Type B pancreatic cell (in vitro differentiated cells): ENCODE measurements at regions not wholly inside any gene's neighbourhood (a gene's known extent, or its start where the extent isn't known, plus 50 kb on each side); places are given as distances from the start of the nearest gene placed in this dataset.

Experiments
- DNase-seq: peaks from one replicate; pipeline ENCODE4 v3.0.0; 2021; ENCODE audit warnings: mixed read lengths; ENCODE audit not compliant: unreplicated experiment; ENCODE audit errors: extremely low spot score
- H3K27ac Mint-ChIP-seq: 2 replicates; pipeline ENCODE4 v1.8.0; 2021; ENCODE audit warnings: mild to moderate bottlenecking, mixed read lengths
- H3K27me3 Mint-ChIP-seq: 2 replicates; pipeline ENCODE4 v1.8.0; 2021; ENCODE audit warnings: mixed read lengths
- H3K36me3 Mint-ChIP-seq: 2 replicates; pipeline ENCODE4 v1.8.0; 2021; ENCODE audit warnings: mixed read lengths
- H3K4me1 Mint-ChIP-seq: one replicate; pipeline ENCODE4 v1.8.0; 2021; ENCODE audit warnings: mixed read lengths; ENCODE audit not compliant: unreplicated experiment
- H3K4me3 Mint-ChIP-seq: 2 replicates; pipeline ENCODE4 v1.8.0; 2021; ENCODE audit warnings: mild to moderate bottlenecking, mixed read lengths
- H3K9me3 Mint-ChIP-seq: 2 replicates; pipeline ENCODE4 v1.8.0; 2021; ENCODE audit warnings: mixed read lengths
- TF ChIP-seq, protein P1 (sequence below): fragments of 200-600 bp; sonication (generic); conservative IDR thresholded peaks from 2 replicates; pipeline ENCODE4 v1.5.0; 2021; ENCODE audit warnings: antibody characterized with exemption, mild to moderate bottlenecking

- Mint-ChIP-seq H3K4me3 (no peak overlapping the region), H3K9me3 (peaks cover 12% of the 10 kb centered on the region), H3K4me1 (peaks cover 41% of the 10 kb centered on the region), H3K27me3 (peaks cover 7% of the 10 kb centered on the region), H3K27ac (no peak overlapping the region), H3K36me3 (peaks cover 6% of the 10 kb centered on the region)
- TF ChIP-seq, protein P1, sequence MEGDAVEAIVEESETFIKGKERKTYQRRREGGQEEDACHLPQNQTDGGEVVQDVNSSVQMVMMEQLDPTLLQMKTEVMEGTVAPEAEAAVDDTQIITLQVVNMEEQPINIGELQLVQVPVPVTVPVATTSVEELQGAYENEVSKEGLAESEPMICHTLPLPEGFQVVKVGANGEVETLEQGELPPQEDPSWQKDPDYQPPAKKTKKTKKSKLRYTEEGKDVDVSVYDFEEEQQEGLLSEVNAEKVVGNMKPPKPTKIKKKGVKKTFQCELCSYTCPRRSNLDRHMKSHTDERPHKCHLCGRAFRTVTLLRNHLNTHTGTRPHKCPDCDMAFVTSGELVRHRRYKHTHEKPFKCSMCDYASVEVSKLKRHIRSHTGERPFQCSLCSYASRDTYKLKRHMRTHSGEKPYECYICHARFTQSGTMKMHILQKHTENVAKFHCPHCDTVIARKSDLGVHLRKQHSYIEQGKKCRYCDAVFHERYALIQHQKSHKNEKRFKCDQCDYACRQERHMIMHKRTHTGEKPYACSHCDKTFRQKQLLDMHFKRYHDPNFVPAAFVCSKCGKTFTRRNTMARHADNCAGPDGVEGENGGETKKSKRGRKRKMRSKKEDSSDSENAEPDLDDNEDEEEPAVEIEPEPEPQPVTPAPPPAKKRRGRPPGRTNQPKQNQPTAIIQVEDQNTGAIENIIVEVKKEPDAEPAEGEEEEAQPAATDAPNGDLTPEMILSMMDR = no peak
- DNase-seq = no peak
Observed at GRCh38 chr10:121413951-121414350, 184.3 kb downstream of the FGFR2 start.

DNA sequence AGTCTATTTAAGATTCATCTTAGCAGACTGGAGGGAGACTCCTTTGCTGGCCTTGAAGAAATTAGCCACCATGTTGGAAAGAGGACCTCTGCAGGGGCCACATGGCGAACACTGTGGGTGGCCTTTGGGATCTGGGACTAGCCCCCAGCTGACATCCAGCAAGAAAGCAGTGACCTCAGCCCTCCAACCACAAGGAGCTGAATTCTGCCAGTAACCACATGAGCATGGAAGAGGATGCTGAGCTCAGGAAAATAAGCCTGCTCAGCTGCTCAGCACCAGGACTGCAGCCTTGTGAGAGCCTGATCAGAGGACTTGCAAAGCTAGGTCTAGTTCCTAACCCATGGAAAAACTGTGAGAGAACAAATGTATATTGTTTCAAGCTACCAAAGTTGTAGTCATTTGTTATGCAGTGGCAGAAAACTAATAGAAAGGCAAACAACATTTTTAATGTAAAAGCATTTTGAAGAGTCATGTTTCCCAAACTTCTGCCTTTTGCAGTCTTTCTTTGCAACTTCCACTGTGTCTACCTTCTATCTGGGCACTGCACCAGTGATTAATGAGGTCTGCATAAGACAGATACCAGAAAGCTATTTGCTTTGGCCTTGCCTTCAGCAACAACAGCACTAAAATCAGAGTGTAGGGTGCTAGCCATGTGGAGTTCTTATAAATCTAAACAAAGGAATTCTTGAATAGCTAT lies 183.7 kb downstream of the FGFR2 start:
- TF ChIP-seq, protein P1 = no peak
- Mint-ChIP-seq H3K4me3 (peak overlapping the region; percentile 18), H3K27ac (peak overlapping the region; percentile 88), H3K36me3 (peaks cover 7% of the 10 kb centered on the region), H3K4me1 (peaks cover 43% of the 10 kb centered on the region), H3K27me3 (peaks cover 7% of the 10 kb centered on the region), H3K9me3 (peaks cover 12% of the 10 kb centered on the region)
- no peak for DNase-seq

DNA sequence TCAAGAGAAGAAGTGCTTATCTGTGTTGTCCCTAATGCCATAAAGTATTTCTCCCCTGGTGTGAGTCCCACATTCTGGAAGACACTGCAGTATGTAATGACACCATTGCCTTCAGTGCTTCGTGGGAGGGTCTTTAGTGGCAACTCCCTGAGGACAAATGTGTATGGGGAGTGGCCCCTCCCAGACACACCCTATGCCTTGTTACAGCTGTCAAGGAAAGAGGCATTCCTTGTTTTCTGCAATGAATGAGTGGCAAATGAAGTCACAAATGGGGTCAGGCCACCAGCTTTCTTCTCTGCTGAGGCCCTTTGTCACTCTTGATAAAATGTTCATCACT lies 183.2 kb downstream of the FGFR2 start:
- TF ChIP-seq, protein P1 = no peak
- peaks cover 7% of the 10 kb centered on the region for H3K27me3 Mint-ChIP-seq
- peaks cover 7% of the 10 kb centered on the region for H3K36me3 Mint-ChIP-seq
- peaks cover 39% of the 10 kb centered on the region for H3K4me1 Mint-ChIP-seq
- DNase-seq = no peak
- peaks cover 12% of the 10 kb centered on the region for H3K9me3 Mint-ChIP-seq
- peak overlapping the region; percentile 88 for H3K27ac Mint-ChIP-seq
- H3K4me3 Mint-ChIP-seq = peak overlapping the region; percentile 18

DNA sequence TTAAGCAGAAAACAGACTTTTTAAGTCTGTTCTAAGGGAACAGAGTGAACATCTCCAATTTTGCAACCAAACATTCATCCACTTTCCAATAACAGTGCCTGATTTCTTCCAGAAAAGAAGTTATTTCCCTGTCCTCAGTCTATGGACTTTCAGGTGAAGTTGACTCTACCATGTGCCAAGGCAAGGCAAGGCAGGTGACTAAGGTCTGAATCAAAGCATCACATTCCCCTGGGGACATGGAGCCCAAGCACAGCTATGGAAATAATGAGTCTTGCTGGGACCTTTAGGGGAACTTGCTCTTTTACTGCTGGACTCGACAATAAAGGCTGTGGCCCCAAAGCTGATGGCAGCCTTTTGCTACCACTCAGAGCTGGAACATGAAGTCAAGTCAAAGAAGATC lies 182.2 kb downstream of the FGFR2 start:
- TF ChIP-seq, protein P1 = no peak
- H3K9me3 Mint-ChIP-seq = peaks cover 12% of the 10 kb centered on the region
- peaks cover 31% of the 10 kb centered on the region for H3K4me1 Mint-ChIP-seq
- H3K4me3 Mint-ChIP-seq = no peak overlapping the region
- H3K36me3 Mint-ChIP-seq = peaks cover 7% of the 10 kb centered on the region
- no peak overlapping the region for H3K27ac Mint-ChIP-seq
- peaks cover 4% of the 10 kb centered on the region for H3K27me3 Mint-ChIP-seq
- DNase-seq = no peak

DNA sequence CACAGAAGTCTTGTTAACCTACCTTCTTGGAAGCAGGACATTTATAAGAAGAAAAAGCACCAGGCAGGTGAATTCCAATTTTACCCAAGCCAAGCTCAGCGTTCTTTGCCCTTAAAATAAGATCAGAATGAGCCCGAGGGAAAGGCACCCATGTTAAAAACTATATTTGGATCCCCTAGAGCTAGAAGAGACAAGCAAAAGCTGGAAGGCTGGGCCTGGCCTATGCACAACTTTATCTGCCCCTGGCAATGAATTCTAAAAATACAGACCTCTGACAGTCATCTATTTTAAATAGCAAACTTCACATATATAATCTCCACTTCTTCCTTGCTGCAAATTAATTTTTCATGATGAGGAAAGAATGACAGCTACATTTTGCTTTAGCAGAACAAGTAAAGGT lies 180.9 kb downstream of the FGFR2 start:
- H3K9me3 Mint-ChIP-seq = peaks cover 12% of the 10 kb centered on the region
- H3K36me3 Mint-ChIP-seq = peaks cover 8% of the 10 kb centered on the region
- TF ChIP-seq, protein P1 = no peak
- H3K4me1 Mint-ChIP-seq = peaks cover 21% of the 10 kb centered on the region
- DNase-seq = no peak
- no peak overlapping the region for H3K4me3 Mint-ChIP-seq
- no peaks in the 10 kb centered on the region for H3K27me3 Mint-ChIP-seq
- H3K27ac Mint-ChIP-seq = no peak overlapping the region
